Thoracic aorta (tissue), 2 donors: ENCODE measurements at regions not wholly inside any gene's neighbourhood (a gene's known extent, or its start where the extent isn't known, plus 50 kb on each side); places are given as distances from the start of the nearest gene placed in this dataset.

ENCODE experiments used
- ATAC-seq: fragments of 150-250 bp; one replicate; pipeline ENCODE4 v1.8.0; 2017; ENCODE audit warnings: low read depth; ENCODE audit not compliant: insufficient number of reproducible peaks, low FRiP score
- DNase-seq: peaks from one replicate; pipeline ENCODE4 v3.0.0-alpha.2; 2020; ENCODE audit warnings: low spot score
- H3K27ac ChIP-seq, 2 donors: fragments of 200-600 bp; sonication (generic); 1 replicate in 1 of 2; 2 replicates in 1 of 2; pipeline ENCODE4 v1.5.1; 2016; ENCODE audit warnings: mild to moderate bottlenecking in 2 of 2, moderate library complexity in 2 of 2
- H3K27me3 ChIP-seq: fragments of 200-600 bp; sonication (generic); replicated peaks from 2 replicates; pipeline ENCODE4 v1.6.0; 2016; ENCODE audit warnings: mild to moderate bottlenecking; ENCODE audit not compliant: insufficient read depth
- H3K36me3 ChIP-seq: fragments of 200-600 bp; sonication (generic); one replicate; pipeline ENCODE4 v1.5.1; 2016
- H3K4me1 ChIP-seq, 2 donors: fragments of 200-600 bp; sonication (generic); 1 replicate in 1 of 2; 2 replicates in 1 of 2; pipeline versions ENCODE4 v1.5.1 to v1.6.0; 2016; ENCODE audit warnings: low read depth in 2 of 2, mild to moderate bottlenecking in 1 of 2; ENCODE audit not compliant: control insufficient read depth in 1 of 2
- H3K4me3 ChIP-seq: fragments of 200-600 bp; sonication (generic); 2 replicates; pipeline ENCODE4 v1.5.1; 2016; ENCODE audit warnings: mild to moderate bottlenecking
- H3K9me3 ChIP-seq: fragments of 200-600 bp; sonication (generic); 2 replicates; pipeline ENCODE4 v1.5.1; 2016
- TF ChIP-seq, protein P1 (sequence below): fragments of 200-600 bp; sonication (generic); IDR thresholded peaks from one replicate; pipeline ENCODE4 v1.5.1; 2019; ENCODE audit warnings: antibody characterized with exemption

DNA sequence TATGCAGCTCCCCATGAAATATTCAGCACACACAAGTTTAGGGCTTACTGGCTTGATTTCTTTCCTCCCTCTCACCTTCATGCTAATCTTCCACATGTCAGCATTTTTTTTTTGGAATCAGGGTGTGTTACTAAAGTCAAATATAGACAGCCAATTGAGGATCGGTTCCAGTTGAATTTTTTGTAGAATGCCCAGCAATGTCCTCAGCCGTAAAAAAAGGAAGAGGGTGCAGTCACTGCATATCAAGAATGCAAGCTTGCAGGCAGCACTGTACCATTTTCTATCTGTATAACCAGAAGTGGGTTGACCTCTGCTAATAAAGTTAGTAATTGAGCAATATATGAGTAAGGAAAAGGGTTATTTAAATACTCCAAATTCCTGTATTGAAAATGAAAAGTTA is 51.4 kb upstream of the CHMP2B start:
- no peak for ATAC-seq
- no peaks in the 10 kb centered on the region for H3K9me3 ChIP-seq
- no peaks in the 10 kb centered on the region for H3K36me3 ChIP-seq
- no peak overlapping the region for H3K4me3 ChIP-seq
- TF ChIP-seq, protein P1, sequence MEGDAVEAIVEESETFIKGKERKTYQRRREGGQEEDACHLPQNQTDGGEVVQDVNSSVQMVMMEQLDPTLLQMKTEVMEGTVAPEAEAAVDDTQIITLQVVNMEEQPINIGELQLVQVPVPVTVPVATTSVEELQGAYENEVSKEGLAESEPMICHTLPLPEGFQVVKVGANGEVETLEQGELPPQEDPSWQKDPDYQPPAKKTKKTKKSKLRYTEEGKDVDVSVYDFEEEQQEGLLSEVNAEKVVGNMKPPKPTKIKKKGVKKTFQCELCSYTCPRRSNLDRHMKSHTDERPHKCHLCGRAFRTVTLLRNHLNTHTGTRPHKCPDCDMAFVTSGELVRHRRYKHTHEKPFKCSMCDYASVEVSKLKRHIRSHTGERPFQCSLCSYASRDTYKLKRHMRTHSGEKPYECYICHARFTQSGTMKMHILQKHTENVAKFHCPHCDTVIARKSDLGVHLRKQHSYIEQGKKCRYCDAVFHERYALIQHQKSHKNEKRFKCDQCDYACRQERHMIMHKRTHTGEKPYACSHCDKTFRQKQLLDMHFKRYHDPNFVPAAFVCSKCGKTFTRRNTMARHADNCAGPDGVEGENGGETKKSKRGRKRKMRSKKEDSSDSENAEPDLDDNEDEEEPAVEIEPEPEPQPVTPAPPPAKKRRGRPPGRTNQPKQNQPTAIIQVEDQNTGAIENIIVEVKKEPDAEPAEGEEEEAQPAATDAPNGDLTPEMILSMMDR, result no peak
- no peaks in the 10 kb centered on the region for H3K27me3 ChIP-seq
- H3K27ac ChIP-seq, result no peak overlapping the region
- no peaks in the 10 kb centered on the region for H3K4me1 ChIP-seq
- DNase-seq, result no peak

DNA sequence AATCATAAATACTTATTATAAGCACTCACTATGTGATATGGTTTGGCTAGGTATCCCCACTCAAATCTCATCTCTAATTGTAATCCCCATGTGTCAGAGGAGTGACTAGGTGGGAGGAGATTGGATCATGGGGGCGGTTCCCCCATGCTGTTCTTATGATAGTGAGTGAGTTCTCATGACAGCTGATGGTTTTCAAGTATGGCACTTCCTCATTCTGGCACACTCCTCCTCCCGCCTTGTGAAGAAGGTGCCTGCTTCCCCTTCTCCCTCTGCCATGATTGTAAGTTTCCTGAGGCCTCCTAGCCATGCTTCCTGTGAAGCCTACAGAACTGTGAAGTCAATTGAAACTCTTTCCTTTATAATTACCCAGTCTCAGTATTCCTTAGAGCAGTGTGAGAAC is 53.3 kb upstream of the CHMP2B start:
- H3K27ac ChIP-seq, result no peak overlapping the region
- no peaks in the 10 kb centered on the region for H3K4me1 ChIP-seq
- H3K36me3 ChIP-seq, result no peaks in the 10 kb centered on the region
- no peak overlapping the region for H3K4me3 ChIP-seq
- no peak for ATAC-seq
- no peak for DNase-seq
- no peaks in the 10 kb centered on the region for H3K27me3 ChIP-seq
- H3K9me3 ChIP-seq, result no peaks in the 10 kb centered on the region
- TF ChIP-seq, protein P1, result no peak

DNA sequence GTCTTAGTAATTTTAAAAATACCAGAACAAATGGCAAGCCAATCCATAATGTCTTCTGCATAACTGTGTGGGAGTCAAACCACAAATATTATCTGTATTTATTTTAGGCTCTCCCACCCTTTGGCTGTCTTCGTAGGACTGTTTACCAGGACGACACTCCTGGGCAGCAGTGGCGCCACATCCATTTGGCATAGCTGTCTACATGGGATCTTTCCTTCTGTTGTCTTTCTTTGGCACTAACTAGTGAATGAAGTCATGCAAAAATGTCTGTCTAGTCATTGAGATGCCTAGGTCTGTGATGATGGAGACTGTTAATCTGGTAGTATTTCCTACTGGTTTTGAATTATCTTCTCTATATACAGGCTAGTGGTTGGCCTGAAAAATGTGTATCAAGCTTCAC is 54.0 kb upstream of the CHMP2B start:
- ATAC-seq (no peak), DNase-seq (no peak)
- Histone ChIP-seq H3K27me3 (no peaks in the 10 kb centered on the region), H3K4me3 (no peak overlapping the region), H3K4me1 (no peaks in the 10 kb centered on the region), H3K36me3 (no peaks in the 10 kb centered on the region), H3K27ac (no peak overlapping the region), H3K9me3 (no peaks in the 10 kb centered on the region)
- TF ChIP-seq, protein P1, result no peak

DNA sequence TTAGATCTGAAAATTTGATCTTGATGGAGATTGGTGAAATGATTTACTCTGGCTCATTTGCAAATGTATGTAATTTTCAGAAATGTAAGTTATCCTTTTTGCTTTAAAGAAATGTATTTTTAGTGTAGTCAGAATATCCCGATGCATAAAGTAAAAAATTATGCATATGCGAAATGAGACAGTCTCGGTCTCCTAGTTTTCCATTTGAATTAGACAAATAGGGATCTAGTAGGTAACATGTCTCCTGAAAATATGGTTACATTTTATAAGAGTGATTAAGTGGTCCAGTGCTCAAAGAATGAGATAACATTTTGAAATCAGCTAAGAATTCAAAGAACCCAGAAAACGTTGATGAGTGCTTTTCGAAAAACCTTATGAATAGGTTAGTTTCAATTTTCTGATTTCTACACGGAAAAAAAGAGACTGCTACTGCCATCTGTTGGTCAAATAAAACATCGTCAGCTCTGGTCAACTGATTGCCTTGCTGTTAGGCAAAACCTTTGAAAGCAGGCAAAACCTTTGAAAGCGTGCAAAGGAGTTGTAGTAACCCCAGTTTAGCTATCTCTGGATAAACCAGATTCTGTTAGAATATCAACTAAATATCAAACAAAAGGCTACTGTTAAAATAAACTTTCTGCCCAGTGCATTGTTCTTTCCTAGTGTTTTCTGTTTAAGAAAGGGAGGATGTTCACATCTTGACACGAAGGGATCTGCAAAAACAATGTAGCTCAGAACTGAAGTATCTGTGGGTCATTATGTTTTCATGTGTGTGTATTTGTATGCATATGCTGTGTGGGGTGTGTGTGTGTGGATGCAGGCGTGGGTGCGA is 59.3 kb upstream of the CHMP2B start:
- ATAC-seq, result no peak
- peak overlapping the region; percentile 53 for H3K4me3 ChIP-seq
- TF ChIP-seq, protein P1, result peak; percentile 42
- H3K27ac ChIP-seq, result no peak overlapping the region
- H3K27me3 ChIP-seq, result no peaks in the 10 kb centered on the region
- no peaks in the 10 kb centered on the region for H3K4me1 ChIP-seq
- H3K36me3 ChIP-seq, result no peaks in the 10 kb centered on the region
- no peaks in the 10 kb centered on the region for H3K9me3 ChIP-seq
- DNase-seq, result no peak

DNA sequence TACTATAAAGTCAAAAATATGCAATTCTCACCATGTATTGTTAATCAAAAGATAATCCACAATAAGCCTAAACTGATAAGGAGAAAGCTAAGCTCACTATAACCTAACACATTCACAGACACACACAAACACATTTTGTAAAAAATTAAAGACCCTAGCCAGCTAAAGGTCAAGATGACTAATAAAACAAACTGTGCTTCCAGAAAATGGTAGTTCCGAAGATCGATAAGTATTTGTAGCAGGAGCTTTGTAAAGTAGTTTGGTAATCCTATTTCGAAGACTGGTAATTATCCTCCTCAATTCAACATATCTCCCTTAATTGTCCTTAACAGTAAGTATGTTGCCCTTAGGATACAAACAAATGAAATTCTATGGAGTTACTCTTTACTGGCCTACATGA is 62.9 kb upstream of the CHMP2B start:
- H3K36me3 ChIP-seq, result no peaks in the 10 kb centered on the region
- H3K27me3 ChIP-seq, result no peaks in the 10 kb centered on the region
- TF ChIP-seq, protein P1, result no peak
- no peak overlapping the region for H3K4me3 ChIP-seq
- DNase-seq (no peak), ATAC-seq (no peak)
- no peaks in the 10 kb centered on the region for H3K4me1 ChIP-seq
- H3K9me3 ChIP-seq, result no peaks in the 10 kb centered on the region
- no peak overlapping the region for H3K27ac ChIP-seq
